LHCN-M2 (cell line): ENCODE measurements at regions not wholly inside any gene's neighbourhood (a gene's known extent, or its start where the extent isn't known, plus 50 kb on each side); places are given as distances from the start of the nearest gene placed in this dataset.

Source experiments
- DNase-seq: peaks from one replicate; pipeline ENCODE4 v3.0.0-alpha.2; 2012; ENCODE audit warnings: low read depth

- no peak for DNase-seq
Measured at GRCh38 chr5:171601266-171601881, 181.9 kb downstream of the FGF18 start.

- DNase-seq: no peak
Measured at GRCh38 chr5:171603591-171603990, 182.0 kb upstream of the SMIM23 start.

DNA sequence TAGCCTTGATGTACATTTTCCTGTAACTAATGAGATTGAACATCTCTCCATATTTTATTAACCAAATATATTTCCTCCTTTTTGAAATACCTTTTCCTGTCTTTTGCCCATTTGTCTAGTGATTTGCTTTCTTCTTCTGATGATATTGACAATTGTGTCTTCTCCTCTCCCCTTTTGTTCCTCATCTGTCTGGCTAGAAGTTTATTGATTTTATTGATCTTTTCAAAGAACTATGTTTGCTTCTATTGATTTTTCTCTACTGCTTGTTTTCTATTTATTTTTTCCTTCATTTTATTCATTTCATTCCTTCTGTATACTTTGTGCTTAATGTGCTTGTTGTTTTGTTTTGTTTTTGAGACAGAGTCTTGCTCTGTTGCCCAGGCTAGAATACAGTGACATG lies 181.4 kb upstream of the SMIM23 start:
- no peak for DNase-seq

DNA sequence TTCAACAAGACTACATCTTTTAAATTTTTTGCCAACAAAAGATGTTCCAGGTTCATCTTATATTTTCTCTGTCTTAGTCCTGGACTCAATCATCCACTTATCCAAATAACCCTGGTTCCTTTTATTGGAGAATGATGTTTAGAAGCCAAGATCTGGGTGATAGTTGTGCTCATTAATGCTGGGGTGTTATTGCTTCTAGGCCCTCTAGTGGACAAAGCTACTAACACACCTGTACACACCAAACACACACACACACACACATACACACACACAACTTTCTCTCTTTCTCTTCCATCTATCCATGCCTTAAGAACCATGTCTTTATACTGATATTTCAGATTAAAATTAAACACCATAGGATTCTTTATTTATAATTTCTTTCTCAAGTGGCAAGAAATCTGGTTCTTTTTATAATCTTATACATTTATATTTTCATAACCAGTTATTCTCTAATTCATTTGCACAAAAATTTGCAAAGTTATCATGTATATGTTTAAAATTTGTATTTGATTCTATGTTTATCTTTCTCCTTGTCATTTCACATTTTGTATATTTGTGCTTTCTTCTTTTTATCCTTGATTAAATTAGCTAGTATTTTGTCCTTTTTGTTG lies 179.1 kb upstream of the SMIM23 start:
- no peak for DNase-seq

- DNase-seq: no peak
Measured at GRCh38 chr5:171607863-171608262, 177.8 kb upstream of the SMIM23 start.

- DNase-seq: no peak
Measured at GRCh38 chr5:171609806-171610452, 175.7 kb upstream of the SMIM23 start.

DNA sequence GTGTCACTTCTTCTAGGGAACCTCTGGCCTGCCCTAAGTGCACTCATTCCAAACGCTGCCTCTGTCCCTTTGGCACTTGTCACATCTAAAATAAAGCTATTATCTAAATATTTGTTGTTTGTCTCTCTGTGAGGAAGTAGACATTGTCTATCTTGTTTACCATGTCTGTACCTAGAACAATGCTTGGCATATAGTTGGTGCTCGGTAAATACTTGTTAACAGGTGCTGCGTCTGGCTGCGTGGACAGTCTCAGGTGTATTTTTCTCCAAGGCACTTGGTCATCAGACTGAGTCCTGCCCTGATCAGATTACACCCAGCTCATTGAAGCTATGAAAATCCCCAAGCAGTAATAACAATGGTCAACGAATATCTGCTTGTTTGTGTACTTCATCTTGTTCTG lies 174.9 kb upstream of the SMIM23 start:
- DNase-seq: no peak

- no peak for DNase-seq
Measured at GRCh38 chr5:171612749-171613148, 172.9 kb upstream of the SMIM23 start.

DNA sequence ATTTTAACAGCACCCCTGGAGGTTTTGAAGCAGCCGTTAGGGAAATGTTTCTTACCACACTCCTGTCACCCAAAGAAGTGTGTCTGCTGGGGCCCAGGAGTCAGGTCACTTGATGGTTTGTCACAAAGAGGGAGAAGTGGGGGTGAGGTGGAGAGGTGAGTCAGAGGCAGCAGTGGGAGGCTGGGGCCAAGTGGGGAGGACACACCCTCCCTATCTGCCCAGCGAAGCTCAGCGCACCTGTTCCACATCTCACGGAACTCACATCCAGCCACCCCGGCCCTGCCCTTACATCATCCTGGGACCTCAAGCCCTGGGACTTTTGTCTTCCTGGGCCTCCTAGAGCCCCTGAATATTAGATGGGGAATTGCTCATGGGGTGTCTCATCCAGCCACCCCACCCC lies 171.1 kb upstream of the SMIM23 start:
- DNase-seq: no peak

- DNase-seq: no peak
Measured at GRCh38 chr5:171614971-171615653, 170.5 kb upstream of the SMIM23 start.

- no peak for DNase-seq
Measured at GRCh38 chr5:171615705-171616640, 169.6 kb upstream of the SMIM23 start.

DNA sequence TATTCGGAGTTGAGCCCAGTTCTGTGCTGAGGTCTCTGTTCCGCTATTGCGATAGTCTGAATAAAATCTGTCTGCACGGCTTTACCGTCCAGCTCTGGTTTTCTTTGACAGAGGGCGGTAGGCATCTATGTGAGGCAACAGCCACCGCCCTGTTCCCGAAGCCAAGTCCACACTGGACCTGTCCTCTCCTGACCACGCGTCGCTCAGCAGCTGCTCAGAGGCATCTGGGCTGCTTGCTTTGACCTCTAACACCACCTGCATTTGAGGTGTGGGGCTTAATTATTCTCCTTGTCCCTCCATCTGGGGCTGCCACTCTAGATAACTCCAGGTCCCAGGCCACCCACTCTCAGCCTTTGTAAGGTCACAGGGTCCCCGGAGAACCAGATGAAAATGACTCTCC lies 168.4 kb upstream of the SMIM23 start:
- DNase-seq: no peak

DNA sequence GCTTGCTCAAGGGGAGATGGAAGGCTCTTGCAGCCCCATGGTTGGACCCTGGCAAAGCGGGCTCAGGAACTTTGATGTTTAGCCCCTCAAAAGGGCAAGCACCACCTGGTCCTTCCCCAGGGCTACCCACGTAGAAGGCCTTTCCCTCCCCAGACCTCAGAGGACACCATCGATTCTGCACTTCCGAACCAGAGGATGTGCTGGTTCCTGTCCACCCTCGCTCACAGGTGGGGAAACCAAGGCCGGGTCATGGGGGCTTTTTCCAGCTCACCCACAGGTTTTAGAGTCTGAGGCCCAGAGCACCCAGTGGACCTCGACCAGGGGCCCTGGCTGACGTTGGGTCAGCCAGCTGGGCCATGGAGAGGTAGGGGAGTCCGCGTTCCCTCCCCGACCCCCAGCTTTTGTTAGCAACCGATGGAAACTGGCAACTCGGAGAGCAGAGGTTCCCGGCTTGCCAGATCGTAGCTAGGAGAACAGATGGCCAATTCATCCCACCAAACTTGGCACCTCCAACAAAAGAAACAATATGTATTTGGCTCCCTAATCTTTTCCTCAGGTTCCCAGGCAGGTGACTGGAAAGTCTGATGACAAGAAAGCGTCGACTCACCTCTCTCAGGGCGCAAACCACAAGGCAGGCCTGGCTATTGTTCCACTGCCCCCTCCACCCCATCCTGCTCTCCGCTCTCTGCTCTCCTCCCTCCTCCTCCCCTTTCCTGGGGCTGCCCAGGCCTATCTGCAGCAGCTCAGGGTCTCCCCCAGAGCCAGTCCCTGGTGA lies 167.6 kb upstream of the SMIM23 start:
- no peak for DNase-seq

- DNase-seq: no peak
Measured at GRCh38 chr5:171619196-171619595, 166.4 kb upstream of the SMIM23 start.

DNA sequence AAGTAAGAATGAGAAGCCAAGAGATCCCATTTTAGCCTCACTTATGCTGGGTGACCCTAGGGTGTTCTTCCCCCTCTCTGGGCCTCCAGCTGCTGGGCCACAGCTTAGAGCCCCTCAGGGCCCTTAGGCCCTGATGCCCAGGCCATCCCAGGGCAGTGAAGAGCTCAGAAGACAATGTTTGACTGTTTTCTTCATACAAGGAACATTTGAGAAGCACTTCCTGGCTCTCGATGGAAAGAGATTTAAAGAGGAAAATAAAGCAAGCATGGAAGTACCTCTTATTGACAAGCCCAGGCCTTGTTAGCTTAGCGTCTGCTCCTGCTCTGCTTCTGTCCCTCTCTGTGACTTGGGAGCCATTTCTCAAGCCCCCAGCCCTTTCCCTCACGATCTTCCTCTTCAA lies 165.9 kb upstream of the SMIM23 start:
- DNase-seq: no peak

- no peak for DNase-seq
Measured at GRCh38 chr5:171622010-171622409, 163.6 kb upstream of the SMIM23 start.

DNA sequence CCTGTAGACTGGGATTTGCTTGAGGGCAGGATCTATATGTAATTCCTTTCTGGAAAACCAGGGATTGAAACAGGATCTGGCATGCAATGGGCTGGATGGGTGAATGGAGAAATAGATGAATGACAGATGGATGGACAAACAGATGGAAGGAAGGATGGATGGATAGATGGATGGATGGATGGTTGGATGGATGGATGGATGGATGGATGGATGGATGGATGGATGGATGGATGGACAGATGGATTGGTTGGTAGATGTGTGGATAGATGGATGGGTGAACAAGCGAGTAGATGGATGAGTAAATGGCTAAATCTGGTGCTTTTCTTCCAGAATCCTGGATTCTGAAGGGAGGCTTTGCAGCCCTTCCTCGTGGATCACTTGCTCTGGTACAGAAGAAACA lies 162.5 kb upstream of the SMIM23 start:
- DNase-seq: no peak

- no peak for DNase-seq
Measured at GRCh38 chr5:171623551-171624097, 162.0 kb upstream of the SMIM23 start.

DNA sequence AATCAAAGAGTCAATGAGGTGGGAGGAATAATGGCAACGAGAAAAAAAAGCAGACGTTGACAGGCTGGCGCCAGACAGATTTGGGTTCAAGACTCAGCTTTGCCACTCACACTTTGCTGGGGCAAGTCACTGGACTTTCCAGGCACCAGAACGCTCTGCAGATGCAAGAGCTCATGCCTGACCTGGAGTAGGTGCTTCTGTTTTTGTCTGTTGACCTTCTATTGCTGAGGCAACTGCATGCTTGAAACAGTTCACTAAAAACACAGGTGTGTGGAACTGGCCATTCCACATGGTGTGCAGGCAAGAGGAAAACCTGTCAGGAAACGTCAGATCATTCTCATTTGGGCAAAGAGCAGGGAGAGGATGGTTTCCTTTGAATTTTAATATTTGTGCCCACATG lies 161.2 kb upstream of the SMIM23 start:
- DNase-seq: no peak

DNA sequence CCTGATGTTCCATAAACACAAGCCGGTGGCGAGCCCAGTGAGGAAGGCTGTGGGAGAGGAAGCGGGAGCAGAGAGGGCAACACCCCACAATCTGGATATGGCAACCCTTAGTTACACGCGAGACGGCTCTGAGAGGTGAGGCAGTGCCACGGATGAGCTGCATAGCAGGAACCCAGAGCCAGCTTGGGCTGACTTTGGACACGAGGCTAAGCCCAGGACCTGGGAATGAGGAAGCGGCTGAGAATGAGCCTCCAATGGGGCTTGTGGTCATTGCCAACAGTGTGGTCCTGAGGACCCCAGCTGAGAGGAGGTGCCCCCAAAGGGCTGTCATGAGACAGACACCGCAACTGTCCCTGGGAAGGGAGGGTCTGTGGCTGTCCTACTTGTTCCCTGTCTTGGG lies 160.0 kb upstream of the SMIM23 start:
- DNase-seq: no peak
